HG03175 (cell line): ENCODE measurements at regions not wholly inside any gene's neighbourhood (a gene's known extent, or its start where the extent isn't known, plus 50 kb on each side); places are given as distances from the start of the nearest gene placed in this dataset.
"Not testable (repeated sequence)": the region's sequence is repeated elsewhere in the genome, so short reads cannot be mapped to it uniquely, and the experiment has no call there.

ENCODE experiments used
- ATAC-seq: cut with Tn5 transposase; IDR thresholded peaks from one replicate; pipeline ENCODE4 v1.9.1; 2021; ENCODE audit warnings: mild to moderate bottlenecking, moderate library complexity; ENCODE audit not compliant: unreplicated experiment

DNA sequence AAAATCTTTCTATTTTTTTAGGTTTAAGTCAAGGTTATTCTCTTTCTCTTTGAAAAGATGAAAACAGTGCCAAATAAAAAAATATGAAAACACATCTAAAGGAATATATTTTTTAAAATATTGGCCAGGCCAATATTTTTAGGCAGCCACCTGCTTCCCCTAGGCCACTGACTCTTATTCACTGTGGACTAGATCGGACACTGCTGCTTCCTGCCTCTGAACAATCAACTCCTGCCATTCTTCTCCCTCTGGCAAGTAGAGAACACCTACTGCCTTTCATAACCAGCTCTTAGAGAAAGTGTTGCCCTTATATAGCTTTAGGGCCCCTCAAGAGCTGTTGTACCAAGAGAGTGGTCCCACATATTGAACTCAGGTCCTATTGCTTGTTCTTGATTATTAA is 529.2 kb downstream of the RAPGEF2 start:
- no peak for ATAC-seq

- no peak for ATAC-seq
These were observed 536.9 kb downstream of the RAPGEF2 start for GRCh38 chr4:159639671-159640323.

GRCh38 chr4:159649237-159649636 is 546.4 kb downstream of the RAPGEF2 start:
- ATAC-seq, result no peak

GRCh38 chr4:159652871-159653270 is 550.0 kb downstream of the RAPGEF2 start:
- no peak for ATAC-seq

- ATAC-seq, result no peak
These were observed 552.7 kb downstream of the RAPGEF2 start for GRCh38 chr4:159655547-159655946.

DNA sequence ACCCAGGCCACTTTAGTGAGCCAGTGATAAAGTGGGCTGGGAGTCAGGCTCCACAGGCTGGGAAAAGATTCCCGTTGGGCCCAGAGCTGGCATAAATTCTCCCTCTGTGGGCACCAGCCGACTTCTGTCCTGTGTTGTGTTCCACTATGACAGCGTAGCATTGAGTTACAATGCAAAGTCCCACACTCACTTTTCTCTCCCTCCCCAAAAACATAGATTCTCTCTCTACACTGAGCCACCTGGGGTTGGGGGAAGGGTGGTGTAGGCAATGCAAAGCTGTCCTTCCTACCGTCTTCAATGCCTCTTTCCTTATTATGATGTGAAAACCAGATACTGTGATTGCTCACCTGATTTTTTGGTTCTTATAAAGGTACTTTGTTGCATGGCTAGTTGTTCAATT is 566.2 kb downstream of the RAPGEF2 start:
- ATAC-seq, result no peak

DNA sequence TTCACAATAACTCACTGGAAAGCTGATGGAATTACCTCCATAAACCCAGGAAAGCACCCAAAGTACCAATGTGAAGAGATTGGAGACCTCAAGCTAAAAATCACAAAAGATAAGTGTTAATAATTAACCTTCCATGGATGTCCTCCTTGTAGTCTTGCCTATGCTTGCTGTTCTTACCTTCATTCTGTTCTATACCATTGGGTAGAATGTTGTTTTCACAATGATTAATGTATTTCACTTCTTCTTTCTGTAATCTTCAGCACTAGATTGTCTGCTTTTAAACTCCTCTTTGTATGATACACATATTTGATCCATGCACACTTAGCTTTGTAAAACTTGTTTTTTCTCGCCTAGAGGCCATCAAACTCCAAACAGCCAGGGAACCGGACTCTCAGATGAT is 570.3 kb downstream of the RAPGEF2 start:
- no peak for ATAC-seq

GRCh38 chr4:159674241-159674640 is 571.4 kb downstream of the RAPGEF2 start:
- no peak for ATAC-seq

DNA sequence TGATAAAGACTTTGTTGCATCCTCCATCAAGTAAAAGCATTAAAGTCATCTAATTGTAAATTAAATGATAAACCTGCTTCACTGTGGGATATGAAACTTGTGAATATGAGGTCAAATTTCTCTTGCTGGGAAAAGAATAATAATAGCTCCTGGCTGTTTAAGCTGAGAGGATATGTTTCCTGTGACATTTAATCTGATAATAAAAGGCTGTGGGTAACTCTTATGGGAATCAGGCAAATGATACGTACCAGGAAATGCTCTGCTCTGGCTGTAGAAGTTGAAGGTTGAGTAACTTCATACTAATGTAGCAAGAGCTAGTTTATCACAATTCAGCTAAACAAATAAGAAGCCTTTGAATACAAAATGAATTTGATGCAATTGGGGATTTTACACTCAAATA is 574.6 kb downstream of the RAPGEF2 start:
- ATAC-seq, result no peak

GRCh38 chr4:159682996-159683395 is 580.1 kb downstream of the RAPGEF2 start:
- no peak for ATAC-seq

DNA sequence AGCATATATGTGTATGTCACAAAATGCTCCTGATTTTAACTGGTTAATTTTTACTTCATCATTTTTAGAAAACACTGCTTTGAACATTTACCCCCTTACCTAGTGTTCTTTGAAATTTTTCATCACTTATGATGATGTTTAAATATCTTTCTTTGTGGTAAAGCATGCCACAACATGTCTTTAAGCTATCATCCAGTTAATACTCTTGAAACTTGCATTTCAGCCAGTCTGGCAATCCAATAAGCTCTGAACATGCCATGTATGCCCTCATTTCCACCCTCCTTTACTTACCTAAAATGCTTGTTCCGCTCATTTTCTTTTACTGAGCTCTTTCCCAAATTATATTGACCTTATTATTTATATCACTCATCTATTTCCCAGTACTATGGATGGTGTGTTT is 581.2 kb downstream of the RAPGEF2 start:
- no peak for ATAC-seq

GRCh38 chr4:159685340-159686092 is 582.6 kb downstream of the RAPGEF2 start:
- ATAC-seq, result no peak

GRCh38 chr4:159689526-159689925 is 586.6 kb downstream of the RAPGEF2 start:
- no peak for ATAC-seq

DNA sequence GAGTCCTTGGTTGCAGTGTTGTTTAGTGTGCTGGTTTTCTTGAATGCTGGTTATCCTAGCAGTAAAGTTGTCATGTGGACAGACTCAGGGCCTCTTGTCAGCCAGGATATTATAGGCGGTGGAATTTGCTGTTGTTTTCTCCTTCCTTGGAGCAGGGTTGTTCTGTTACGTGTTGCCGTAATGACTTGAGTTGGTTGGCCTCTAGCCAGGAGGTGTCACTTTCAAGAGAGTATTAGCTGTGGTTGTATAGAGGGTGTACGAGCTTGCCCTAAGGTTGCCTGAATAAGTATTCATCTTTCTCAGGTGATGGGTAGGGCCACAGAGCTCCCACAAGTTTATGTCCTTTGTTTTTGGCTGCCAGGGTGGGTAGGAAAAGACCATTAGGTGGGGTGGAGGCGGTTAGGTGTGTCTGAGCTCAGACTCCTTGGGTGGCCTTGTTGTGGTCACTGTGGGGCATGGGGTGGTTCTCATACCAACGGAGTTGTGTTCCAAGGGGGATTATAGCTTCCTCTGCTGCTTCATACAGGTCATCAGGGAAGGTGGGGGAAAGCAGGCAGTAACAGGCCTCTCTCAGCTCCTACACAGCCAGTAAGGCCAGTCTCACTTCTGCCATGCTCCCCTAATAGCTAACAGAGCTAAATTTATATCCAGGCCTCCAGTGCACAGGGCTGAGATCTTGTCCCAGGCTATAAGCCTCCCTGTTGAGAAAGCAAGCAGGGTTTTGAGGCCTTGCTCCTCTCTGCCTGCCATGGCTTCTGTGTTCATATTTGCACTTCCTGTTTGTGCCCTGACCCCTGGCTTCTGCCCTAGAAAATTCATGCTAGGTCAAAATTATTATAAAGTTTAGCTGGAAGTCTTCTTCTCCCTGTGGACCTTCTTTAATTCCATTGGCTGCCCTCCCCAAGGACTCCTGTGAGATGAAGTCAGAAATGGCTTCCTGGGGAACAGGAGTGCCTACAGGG is 594.7 kb downstream of the RAPGEF2 start:
- no peak for ATAC-seq

- ATAC-seq, result no peak
These were observed 595.5 kb downstream of the RAPGEF2 start for GRCh38 chr4:159698336-159698735.

- ATAC-seq, result no peak
These were observed 599.3 kb downstream of the RAPGEF2 start for GRCh38 chr4:159702200-159702599.

GRCh38 chr4:159705334-159705733 is 602.5 kb downstream of the RAPGEF2 start:
- ATAC-seq, result no peak

DNA sequence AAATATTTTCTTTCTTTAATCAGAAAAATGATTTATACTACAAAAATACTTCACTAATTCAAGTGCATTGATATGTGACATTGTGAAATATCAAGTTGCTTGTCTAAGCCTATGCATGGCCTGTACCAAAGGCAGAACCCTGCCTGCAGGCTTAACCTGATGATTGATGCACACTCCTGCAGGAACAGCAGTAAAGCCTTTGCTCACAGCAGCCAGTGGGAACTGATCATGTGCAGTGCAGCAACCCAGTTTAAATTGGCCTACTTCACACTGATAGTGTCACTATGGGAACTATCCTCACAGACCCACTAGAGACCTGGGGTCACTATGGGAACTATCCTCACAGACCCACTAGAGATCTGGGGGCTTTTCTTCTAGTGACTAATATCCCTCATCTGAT is 603.8 kb downstream of the RAPGEF2 start:
- no peak for ATAC-seq

GRCh38 chr4:159715180-159715579 is 612.3 kb downstream of the RAPGEF2 start:
- ATAC-seq, result not testable (repeated sequence)

GRCh38 chr4:159719531-159719930 is 616.7 kb downstream of the RAPGEF2 start:
- ATAC-seq, result no peak

GRCh38 chr4:159722052-159722451 is 619.2 kb downstream of the RAPGEF2 start:
- ATAC-seq, result no peak
